SK-N-SH treated with all-trans-retinoic acid at 6 μM for 48 hours (cell line): ENCODE measurements at regions not wholly inside any gene's neighbourhood (a gene's known extent, or its start where the extent isn't known, plus 50 kb on each side); places are given as distances from the start of the nearest gene placed in this dataset.
A peak's percentile ranks its signal among the peaks of the same experiment; 100 is the strongest.

Experiments
- ATAC-seq: fragments of 200-7000 bp; cut with Tn5 transposase; 3 replicates; pipeline ENCODE4 v1.9.1; 2020; ENCODE audit warnings: mild to moderate bottlenecking, moderate library complexity
- ARNTL ChIP-seq: fragments of 450-650 bp; formaldehyde crosslinking; IDR thresholded peaks from 2 replicates; pipeline ENCODE4 v1.5.0; 2020; ENCODE audit warnings: low read depth, mild to moderate bottlenecking, moderate library complexity, borderline replicate concordance
- BACH2 ChIP-seq: fragments of 250-450 bp; sonication (Bioruptor Pico); IDR thresholded peaks from 2 replicates; pipeline ENCODE4 v1.9.0; 2021; ENCODE audit warnings: mild to moderate bottlenecking, borderline replicate concordance
- CREB5 ChIP-seq: fragments of 250-450 bp; sonication (Bioruptor Pico); IDR thresholded peaks from 2 replicates; pipeline ENCODE4 v1.5.1; 2020; ENCODE audit warnings: low read depth, mild to moderate bottlenecking, moderate library complexity
- CSDC2 ChIP-seq: fragments of 250-450 bp; sonication (Bioruptor Pico); IDR thresholded peaks from 2 replicates; pipeline ENCODE4 v1.5.0; 2020; ENCODE audit warnings: mild to moderate bottlenecking, moderate library complexity
- ESRRG ChIP-seq: fragments of 250-450 bp; sonication (Bioruptor Pico); IDR thresholded peaks from 2 replicates; pipeline ENCODE4 v1.6.1; 2021; ENCODE audit warnings: mild to moderate bottlenecking
- ISL1 ChIP-seq: fragments of 250-450 bp; sonication (Bioruptor Pico); IDR thresholded peaks from 2 replicates; pipeline ENCODE4 v2.1.2; 2022; ENCODE audit warnings: mild to moderate bottlenecking, moderate library complexity
- OSR1 ChIP-seq: fragments of 250-450 bp; sonication (Bioruptor Pico); IDR thresholded peaks from 2 replicates; pipeline ENCODE4 v1.8.0; 2022; ENCODE audit warnings: moderate library complexity, mild to moderate bottlenecking, inconsistent platforms
- PATZ1 ChIP-seq: fragments of 250-450 bp; sonication (Bioruptor Pico); IDR thresholded peaks from 2 replicates; pipeline ENCODE4 v1.8.0; 2020; ENCODE audit warnings: mild to moderate bottlenecking, moderate library complexity, borderline replicate concordance
- PPARA ChIP-seq: fragments of 250-450 bp; sonication (Bioruptor Pico); IDR thresholded peaks from 2 replicates; pipeline ENCODE4 v1.5.0; 2020; ENCODE audit warnings: mild to moderate bottlenecking, borderline replicate concordance
- RARB ChIP-seq: fragments of 250-450 bp; sonication (Bioruptor Pico); IDR thresholded peaks from 2 replicates; pipeline ENCODE4 v1.8.0; 2021; ENCODE audit warnings: mild to moderate bottlenecking, moderate library complexity
- TCF4 ChIP-seq: fragments of 250-450 bp; sonication (Bioruptor Pico); IDR thresholded peaks from 2 replicates; pipeline ENCODE4 v1.8.0; 2021; ENCODE audit warnings: mild to moderate bottlenecking, moderate library complexity, borderline replicate concordance
- TOX ChIP-seq: fragments of 250-450 bp; sonication (Bioruptor Pico); IDR thresholded peaks from 2 replicates; pipeline ENCODE4 v1.8.0; 2021; ENCODE audit warnings: mild to moderate bottlenecking, moderate library complexity, borderline replicate concordance
- TSHZ2 ChIP-seq: fragments of 250-450 bp; sonication (Bioruptor Pico); IDR thresholded peaks from 2 replicates; pipeline ENCODE4 v1.5.0; 2020; ENCODE audit warnings: mild to moderate bottlenecking, moderate library complexity
- ZC3H10 ChIP-seq: fragments of 250-450 bp; sonication (Bioruptor Pico); IDR thresholded peaks from 2 replicates; pipeline ENCODE4 v1.5.1; 2021; ENCODE audit warnings: mild to moderate bottlenecking, moderate library complexity
- ZFP3 ChIP-seq: fragments of 250-450 bp; sonication (Bioruptor Pico); IDR thresholded peaks from 2 replicates; pipeline ENCODE4 v1.5.0; 2020; ENCODE audit warnings: mild to moderate bottlenecking, moderate library complexity
- ZFP30 ChIP-seq: fragments of 450-650 bp; formaldehyde crosslinking; IDR thresholded peaks from 2 replicates; pipeline ENCODE4 v1.5.0; 2022; ENCODE audit warnings: mild to moderate bottlenecking, moderate library complexity
- ZNF565 ChIP-seq: fragments of 450-650 bp; formaldehyde crosslinking; conservative IDR thresholded peaks from 2 replicates; pipeline ENCODE4 v1.5.0; 2020; ENCODE audit warnings: low read depth, mild to moderate bottlenecking, moderate library complexity
- ZNF70 ChIP-seq: fragments of 450-650 bp; formaldehyde crosslinking; IDR thresholded peaks from 2 replicates; pipeline ENCODE4 v1.5.0; 2020; ENCODE audit warnings: mild to moderate bottlenecking, moderate library complexity
- ZNF8 ChIP-seq: fragments of 450-650 bp; formaldehyde crosslinking; IDR thresholded peaks from 2 replicates; pipeline ENCODE4 v1.5.0; 2020; ENCODE audit warnings: mild to moderate bottlenecking, moderate library complexity
- TF ChIP-seq, protein P1 (sequence below): fragments of 250-450 bp; sonication (Bioruptor Pico); IDR thresholded peaks from 2 replicates; pipeline ENCODE4 v1.8.0; 2021; ENCODE audit warnings: low read depth, mild to moderate bottlenecking, moderate library complexity, borderline replicate concordance

- TF ChIP-seq PATZ1 (CRISPR knock-in tag): no peak
These were observed 148.9 kb downstream of the IL20RB start (continued) for GRCh38 chr3:137106612-137107240.

DNA sequence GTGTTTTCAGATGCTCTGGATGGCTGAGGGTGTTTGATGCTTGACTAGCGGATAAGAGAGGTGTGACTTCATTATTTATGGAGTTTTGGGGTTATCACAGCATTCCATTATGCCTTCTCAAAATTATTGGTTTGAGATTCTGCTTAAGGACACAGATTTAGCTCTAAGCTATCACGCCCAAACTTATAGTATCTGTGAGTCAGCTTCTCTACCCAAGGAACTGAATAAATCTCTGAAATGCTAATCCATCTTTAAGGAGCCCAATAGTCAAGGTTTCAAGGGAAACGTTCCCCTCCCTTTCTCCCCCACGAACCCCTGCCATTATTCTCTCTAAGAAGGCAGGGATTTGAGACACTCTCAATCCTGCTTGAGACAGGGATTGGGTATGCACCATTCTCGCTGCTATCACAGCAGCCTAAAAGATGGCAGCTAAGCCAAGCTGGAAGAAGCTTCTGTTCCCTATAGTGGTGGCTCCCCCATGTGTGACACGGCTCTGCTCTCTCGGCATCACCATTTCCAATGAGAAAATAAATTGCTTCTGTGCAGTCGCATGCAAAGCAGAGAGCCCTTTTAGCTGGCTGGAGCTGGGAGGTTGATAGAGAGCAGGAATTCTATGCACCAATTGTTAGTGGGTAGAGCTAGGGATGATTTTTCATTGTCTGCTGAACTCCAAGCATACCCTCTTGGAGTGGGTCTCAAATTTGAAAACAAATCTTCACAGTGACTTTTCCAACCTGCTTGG lies 151.1 kb downstream of the IL20RB start:
- ATAC-seq: no peak
- TF ChIP-seq ARNTL (CRISPR knock-in tag) (no peak), PPARA (CRISPR knock-in tag) (no peak), ZFP3 (CRISPR knock-in tag) (no peak), TCF4 (CRISPR knock-in tag) (no peak), OSR1 (CRISPR knock-in tag) (no peak), ZNF70 (no peak), CREB5 (CRISPR knock-in tag) (no peak), ISL1 (CRISPR knock-in tag) (no peak)

- no peak for TF ChIP-seq CREB5 (CRISPR knock-in tag)
- no peak for TF ChIP-seq TSHZ2
- TF ChIP-seq BACH2: no peak
- no peak for TF ChIP-seq ZNF70
- no peak for TF ChIP-seq PPARA (CRISPR knock-in tag)
- TF ChIP-seq ZFP3 (CRISPR knock-in tag): no peak
- no peak for TF ChIP-seq ARNTL (CRISPR knock-in tag)
- TF ChIP-seq, protein P1, sequence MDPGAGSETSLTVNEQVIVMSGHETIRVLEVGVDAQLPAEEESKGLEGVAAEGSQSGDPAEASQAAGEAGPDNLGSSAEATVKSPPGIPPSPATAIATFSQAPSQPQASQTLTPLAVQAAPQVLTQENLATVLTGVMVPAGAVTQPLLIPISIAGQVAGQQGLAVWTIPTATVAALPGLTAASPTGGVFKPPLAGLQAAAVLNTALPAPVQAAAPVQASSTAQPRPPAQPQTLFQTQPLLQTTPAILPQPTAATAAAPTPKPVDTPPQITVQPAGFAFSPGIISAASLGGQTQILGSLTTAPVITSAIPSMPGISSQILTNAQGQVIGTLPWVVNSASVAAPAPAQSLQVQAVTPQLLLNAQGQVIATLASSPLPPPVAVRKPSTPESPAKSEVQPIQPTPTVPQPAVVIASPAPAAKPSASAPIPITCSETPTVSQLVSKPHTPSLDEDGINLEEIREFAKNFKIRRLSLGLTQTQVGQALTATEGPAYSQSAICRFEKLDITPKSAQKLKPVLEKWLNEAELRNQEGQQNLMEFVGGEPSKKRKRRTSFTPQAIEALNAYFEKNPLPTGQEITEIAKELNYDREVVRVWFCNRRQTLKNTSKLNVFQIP: no peak
- no peak for TF ChIP-seq OSR1 (CRISPR knock-in tag)
- TF ChIP-seq TOX (CRISPR knock-in tag): no peak
- peak; percentile 90 for ATAC-seq
These were observed 152.7 kb downstream of the IL20RB start for GRCh38 chr3:137110392-137110996.

- ATAC-seq: no peak
- TF ChIP-seq ISL1 (CRISPR knock-in tag) (no peak), ZNF8 (CRISPR knock-in tag) (no peak), ZFP30 (CRISPR knock-in tag) (no peak), ESRRG (CRISPR knock-in tag) (no peak), ZC3H10 (CRISPR knock-in tag) (no peak), RARB (CRISPR knock-in tag) (no peak), TOX (CRISPR knock-in tag) (no peak), ZNF565 (CRISPR knock-in tag) (no peak), TSHZ2 (no peak), CSDC2 (CRISPR knock-in tag) (no peak), PPARA (CRISPR knock-in tag) (no peak), OSR1 (CRISPR knock-in tag) (no peak)
These were observed 153.7 kb downstream of the IL20RB start for GRCh38 chr3:137111497-137111896.
